ENCODE measurements at regions not wholly inside any gene's neighbourhood (a gene's known extent, or its start where the extent isn't known, plus 50 kb on each side); places are given as distances from the start of the nearest gene placed in this dataset.

DNA sequence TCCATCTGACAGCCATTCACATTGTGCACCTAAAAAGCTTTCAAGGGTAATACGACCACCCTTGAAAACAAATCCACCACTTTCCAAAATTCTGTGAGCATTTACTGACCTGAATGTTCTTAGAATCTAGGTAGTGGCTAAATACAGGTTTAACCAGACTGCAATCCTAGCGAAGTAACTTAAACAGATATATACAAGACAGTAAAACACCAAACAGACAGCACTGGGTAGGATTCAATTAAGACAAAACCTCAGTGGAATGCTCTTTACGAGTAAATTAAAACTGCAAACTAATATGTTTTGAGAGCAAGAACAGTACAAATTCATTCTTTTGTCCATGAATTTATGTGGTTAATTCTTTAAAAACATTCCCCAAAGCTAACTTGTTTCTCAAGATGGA lies 354.2 kb upstream of the ESRRG start:
- TF ChIP-seq, protein P1, sequence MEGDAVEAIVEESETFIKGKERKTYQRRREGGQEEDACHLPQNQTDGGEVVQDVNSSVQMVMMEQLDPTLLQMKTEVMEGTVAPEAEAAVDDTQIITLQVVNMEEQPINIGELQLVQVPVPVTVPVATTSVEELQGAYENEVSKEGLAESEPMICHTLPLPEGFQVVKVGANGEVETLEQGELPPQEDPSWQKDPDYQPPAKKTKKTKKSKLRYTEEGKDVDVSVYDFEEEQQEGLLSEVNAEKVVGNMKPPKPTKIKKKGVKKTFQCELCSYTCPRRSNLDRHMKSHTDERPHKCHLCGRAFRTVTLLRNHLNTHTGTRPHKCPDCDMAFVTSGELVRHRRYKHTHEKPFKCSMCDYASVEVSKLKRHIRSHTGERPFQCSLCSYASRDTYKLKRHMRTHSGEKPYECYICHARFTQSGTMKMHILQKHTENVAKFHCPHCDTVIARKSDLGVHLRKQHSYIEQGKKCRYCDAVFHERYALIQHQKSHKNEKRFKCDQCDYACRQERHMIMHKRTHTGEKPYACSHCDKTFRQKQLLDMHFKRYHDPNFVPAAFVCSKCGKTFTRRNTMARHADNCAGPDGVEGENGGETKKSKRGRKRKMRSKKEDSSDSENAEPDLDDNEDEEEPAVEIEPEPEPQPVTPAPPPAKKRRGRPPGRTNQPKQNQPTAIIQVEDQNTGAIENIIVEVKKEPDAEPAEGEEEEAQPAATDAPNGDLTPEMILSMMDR (IDR thresholded peaks at IDR 0.05; ENCODE audit: low read depth, low read length), result no peak
- TF ChIP-seq EZH2phosphoT487 (IDR thresholded peaks at IDR 0.05; ENCODE audit: low read depth), result no peak

All from OCI-LY3 (cell line).